Smooth muscle cell (in vitro differentiated cells): ENCODE measurements at regions not wholly inside any gene's neighbourhood (a gene's known extent, or its start where the extent isn't known, plus 50 kb on each side); places are given as distances from the start of the nearest gene placed in this dataset.

Experiments
- DNase-seq: peaks from one replicate; lab custom pipeline; 2025; ENCODE audit not compliant: unreplicated experiment; lab: John Stamatoyannopoulos, UW
- H2AFZ ChIP-seq: fragments of 200-600 bp; sonication (generic); 2 replicates; pipeline ENCODE4 v1.6.0; 2016; ENCODE audit warnings: antibody characterized with exemption, low read depth, mild to moderate bottlenecking
- H3F3A ChIP-seq: fragments of 200-600 bp; sonication (generic); 2 replicates; pipeline ENCODE4 v1.6.0; 2017; ENCODE audit warnings: antibody characterized with exemption, low read depth
- H3K27ac ChIP-seq: fragments of 200-600 bp; sonication (generic); 2 replicates; pipeline ENCODE4 v1.5.1; 2016; ENCODE audit warnings: low read depth, mild to moderate bottlenecking
- H3K27me3 ChIP-seq: fragments of 200-600 bp; sonication (generic); 2 replicates; pipeline ENCODE4 v1.6.1; 2016; ENCODE audit warnings: low read depth, mild to moderate bottlenecking
- H3K36me3 ChIP-seq: fragments of 200-600 bp; sonication (generic); 2 replicates; pipeline ENCODE4 v1.5.1; 2016; ENCODE audit warnings: low read depth
- H3K4me1 ChIP-seq: fragments of 200-600 bp; sonication (generic); 2 replicates; pipeline ENCODE4 v1.5.1; 2016; ENCODE audit warnings: low read depth
- H3K4me2 ChIP-seq: fragments of 200-600 bp; sonication (generic); 2 replicates; pipeline ENCODE4 v1.6.0; 2016; ENCODE audit warnings: mild to moderate bottlenecking
- H3K4me3 ChIP-seq: fragments of 200-600 bp; sonication (generic); 2 replicates; pipeline ENCODE4 v1.5.1; 2016; ENCODE audit warnings: mild to moderate bottlenecking
- H3K79me2 ChIP-seq: fragments of 200-600 bp; sonication (generic); 2 replicates; pipeline ENCODE4 v1.6.0; 2016; ENCODE audit warnings: low read depth, mild to moderate bottlenecking
- H3K9ac ChIP-seq: fragments of 200-600 bp; sonication (generic); 2 replicates; pipeline ENCODE4 v1.6.0; 2016; ENCODE audit warnings: low read depth
- H3K9me3 ChIP-seq: fragments of 200-600 bp; sonication (generic); replicated peaks from 2 replicates; pipeline ENCODE4 v1.5.1; 2016; ENCODE audit warnings: low read depth
- H4K20me1 ChIP-seq: fragments of 200-600 bp; sonication (generic); 2 replicates; pipeline ENCODE4 v1.6.0; 2016; ENCODE audit warnings: low read depth
- CTCF ChIP-seq: fragments of 200-600 bp; sonication (generic); IDR thresholded peaks from 2 replicates; pipeline ENCODE4 v1.5.1; 2017; ENCODE audit warnings: borderline replicate concordance, mild to moderate bottlenecking, antibody characterized with exemption; ENCODE audit not compliant: insufficient read depth, poor library complexity, severe bottlenecking
- WGBS: methylation state at CpG from one replicate; pipeline ENCODE4 v1.1.7; 2016; ENCODE audit warnings: low lambda C conversion rate; 5-methylcytosine and 5-hydroxymethylcytosine counted together

GRCh38 chr6:56746767-56747504 is 104.2 kb upstream of the DST start:
- Histone ChIP-seq H3K79me2 (peaks cover 11% of the 10 kb centered on the region), H4K20me1 (no peaks in the 10 kb centered on the region), H2AFZ (no peak overlapping the region), H3K9ac (no peak overlapping the region), H3K4me1 (peaks cover 48% of the 10 kb centered on the region), H3K9me3 (no peaks in the 10 kb centered on the region), H3K27ac (peak overlapping the region; percentile 83), H3K27me3 (no peaks in the 10 kb centered on the region), H3F3A (no peaks in the 10 kb centered on the region), H3K4me3 (no peak overlapping the region), H3K36me3 (no peaks in the 10 kb centered on the region), H3K4me2 (no peak overlapping the region)
- no peak for TF ChIP-seq CTCF
- DNase-seq = no peak
- WGBS = 70% methylated on average over 4 of the region's 4 CpGs

DNA sequence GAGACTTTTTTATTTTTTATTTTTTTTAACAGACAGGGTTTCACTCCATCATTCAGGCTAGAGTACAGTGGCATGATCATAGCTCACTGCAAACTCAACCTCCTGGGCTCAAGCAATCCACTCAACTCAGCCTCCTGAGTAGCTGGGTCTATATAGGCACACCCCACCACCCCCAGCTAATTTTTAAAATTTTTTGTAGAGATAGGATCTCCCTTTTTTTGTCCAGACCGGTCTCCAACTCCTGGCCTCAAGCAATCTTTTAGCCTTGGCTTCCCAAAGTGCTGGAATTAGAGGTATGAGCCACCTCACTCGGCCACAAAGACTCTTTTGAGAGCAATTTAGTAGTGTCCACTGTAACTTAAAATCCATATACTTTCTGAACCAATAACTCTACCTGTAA is 103.3 kb upstream of the DST start:
- Histone ChIP-seq H2AFZ (no peak overlapping the region), H3K9me3 (no peaks in the 10 kb centered on the region), H3K9ac (no peak overlapping the region), H3F3A (no peaks in the 10 kb centered on the region), H4K20me1 (no peaks in the 10 kb centered on the region), H3K27ac (peak overlapping the region; percentile 83), H3K4me2 (no peak overlapping the region), H3K4me1 (peaks cover 41% of the 10 kb centered on the region), H3K79me2 (peaks cover 11% of the 10 kb centered on the region), H3K36me3 (no peaks in the 10 kb centered on the region), H3K27me3 (no peaks in the 10 kb centered on the region), H3K4me3 (no peak overlapping the region)
- DNase-seq = no peak
- TF ChIP-seq CTCF = no peak
- 67% methylated on average over 2 of the region's 2 CpGs for WGBS

DNA sequence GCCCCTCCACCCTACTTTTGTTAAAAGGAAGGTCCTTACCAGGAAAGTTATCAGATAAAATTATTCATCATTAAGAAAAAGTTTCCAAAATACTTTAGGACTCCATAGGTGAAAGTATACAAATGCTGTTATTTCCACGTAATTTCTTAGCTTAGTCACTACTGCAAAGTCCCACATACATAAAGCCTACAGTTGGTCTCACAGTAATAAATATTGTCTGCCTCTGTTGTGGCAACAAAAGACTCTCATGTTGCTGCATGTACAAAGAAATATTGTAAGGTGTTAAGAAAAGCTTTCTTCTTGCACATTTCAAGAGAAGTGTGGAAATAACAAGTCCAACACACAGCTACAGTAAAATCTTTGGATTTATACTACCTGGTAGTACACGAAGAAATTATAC is 102.4 kb upstream of the DST start:
- no peak overlapping the region for H2AFZ ChIP-seq
- no peak for TF ChIP-seq CTCF
- peak overlapping the region; percentile 83 for H3K27ac ChIP-seq
- no peak overlapping the region for H3K4me3 ChIP-seq
- no peaks in the 10 kb centered on the region for H3K27me3 ChIP-seq
- no peaks in the 10 kb centered on the region for H3K36me3 ChIP-seq
- peaks cover 37% of the 10 kb centered on the region for H3K4me1 ChIP-seq
- H3K79me2 ChIP-seq = peaks cover 14% of the 10 kb centered on the region
- 71% methylated on average over 2 of the region's 2 CpGs for WGBS
- no peak for DNase-seq
- no peaks in the 10 kb centered on the region for H3K9me3 ChIP-seq
- H3F3A ChIP-seq = no peaks in the 10 kb centered on the region
- peak overlapping the region; percentile 16 for H3K4me2 ChIP-seq
- H3K9ac ChIP-seq = no peak overlapping the region
- no peaks in the 10 kb centered on the region for H4K20me1 ChIP-seq

- no peak for DNase-seq
- WGBS = 76% methylated on average over 3 of the region's 3 CpGs
- H3K27ac ChIP-seq = peak overlapping the region; percentile 83
These were observed 101.8 kb upstream of the DST start for GRCh38 chr6:56744528-56744927.

More at GRCh38 chr6:56744528-56744927, 101.8 kb upstream of the DST start:
- no peaks in the 10 kb centered on the region for H3K9me3 ChIP-seq
- peaks cover 37% of the 10 kb centered on the region for H3K4me1 ChIP-seq
- H3K79me2 ChIP-seq = peaks cover 18% of the 10 kb centered on the region
- TF ChIP-seq CTCF = no peak
- H3K36me3 ChIP-seq = no peaks in the 10 kb centered on the region
- no peak overlapping the region for H3K4me3 ChIP-seq
- H3K27me3 ChIP-seq = no peaks in the 10 kb centered on the region
- no peaks in the 10 kb centered on the region for H4K20me1 ChIP-seq
- no peaks in the 10 kb centered on the region for H3F3A ChIP-seq
- H3K4me2 ChIP-seq = no peak overlapping the region
- H3K9ac ChIP-seq = no peak overlapping the region
- H2AFZ ChIP-seq = no peak overlapping the region
